ENCODE measurements at regions not wholly inside any gene's neighbourhood (a gene's known extent, or its start where the extent isn't known, plus 50 kb on each side); places are given as distances from the start of the nearest gene placed in this dataset.

DNA sequence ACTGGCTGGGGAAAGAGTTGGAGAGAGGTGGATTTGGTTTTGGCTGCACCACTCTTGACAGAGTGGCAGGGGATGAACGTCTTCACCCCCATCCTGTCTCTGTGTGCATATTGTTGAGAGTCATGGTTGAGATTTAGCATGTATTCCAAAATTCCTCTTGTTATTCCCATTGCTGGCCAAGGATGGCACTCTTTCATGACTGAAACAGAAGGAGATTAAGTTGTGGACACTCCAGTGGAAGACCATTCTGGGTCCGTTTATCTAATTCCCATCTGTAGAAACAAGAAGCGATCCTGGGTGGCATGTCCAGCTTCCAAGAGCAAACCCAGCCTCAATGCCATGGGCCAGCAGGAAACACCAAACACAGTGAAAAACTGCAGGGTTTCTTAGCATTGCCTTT, 469.0 kb upstream of the IGFBP3 start:
- no peak overlapping the region for H3K4me3 ChIP-seq (replicated peaks; ENCODE audit: low read depth, low read length)
- TF ChIP-seq, protein P1, sequence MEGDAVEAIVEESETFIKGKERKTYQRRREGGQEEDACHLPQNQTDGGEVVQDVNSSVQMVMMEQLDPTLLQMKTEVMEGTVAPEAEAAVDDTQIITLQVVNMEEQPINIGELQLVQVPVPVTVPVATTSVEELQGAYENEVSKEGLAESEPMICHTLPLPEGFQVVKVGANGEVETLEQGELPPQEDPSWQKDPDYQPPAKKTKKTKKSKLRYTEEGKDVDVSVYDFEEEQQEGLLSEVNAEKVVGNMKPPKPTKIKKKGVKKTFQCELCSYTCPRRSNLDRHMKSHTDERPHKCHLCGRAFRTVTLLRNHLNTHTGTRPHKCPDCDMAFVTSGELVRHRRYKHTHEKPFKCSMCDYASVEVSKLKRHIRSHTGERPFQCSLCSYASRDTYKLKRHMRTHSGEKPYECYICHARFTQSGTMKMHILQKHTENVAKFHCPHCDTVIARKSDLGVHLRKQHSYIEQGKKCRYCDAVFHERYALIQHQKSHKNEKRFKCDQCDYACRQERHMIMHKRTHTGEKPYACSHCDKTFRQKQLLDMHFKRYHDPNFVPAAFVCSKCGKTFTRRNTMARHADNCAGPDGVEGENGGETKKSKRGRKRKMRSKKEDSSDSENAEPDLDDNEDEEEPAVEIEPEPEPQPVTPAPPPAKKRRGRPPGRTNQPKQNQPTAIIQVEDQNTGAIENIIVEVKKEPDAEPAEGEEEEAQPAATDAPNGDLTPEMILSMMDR (IDR thresholded peaks at IDR 0.05; ENCODE audit: low read depth, low read length, missing control alignments) = peak; percentile 8
- DNase-seq (ENCODE audit: extremely low read depth, low read depth) = no peak

DNA sequence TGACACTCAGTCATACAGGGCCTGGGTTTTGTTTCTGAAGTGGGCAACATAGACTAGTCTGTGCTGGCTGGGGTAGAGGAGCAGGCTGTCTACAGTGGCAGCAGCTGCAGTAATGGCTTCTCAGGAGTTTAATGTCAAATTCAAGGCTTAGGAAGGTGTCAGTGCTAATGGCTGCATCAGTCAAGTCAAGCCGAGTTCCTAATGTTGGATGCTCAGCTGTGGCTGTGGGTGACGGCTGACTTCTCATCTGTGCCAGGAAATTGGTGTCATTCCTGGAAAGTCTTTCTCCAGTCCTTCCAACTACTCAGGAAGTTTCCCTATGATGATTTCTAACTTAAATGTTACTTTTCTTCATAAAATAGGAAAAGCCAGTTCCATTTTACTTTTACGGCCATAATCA, 468.1 kb upstream of the IGFBP3 start:
- no peak overlapping the region for H3K4me3 ChIP-seq (replicated peaks; ENCODE audit: low read depth, low read length)
- no peak for DNase-seq (ENCODE audit: extremely low read depth, low read depth)
- TF ChIP-seq, protein P1 (IDR thresholded peaks at IDR 0.05; ENCODE audit: low read depth, low read length, missing control alignments) = no peak

DNA sequence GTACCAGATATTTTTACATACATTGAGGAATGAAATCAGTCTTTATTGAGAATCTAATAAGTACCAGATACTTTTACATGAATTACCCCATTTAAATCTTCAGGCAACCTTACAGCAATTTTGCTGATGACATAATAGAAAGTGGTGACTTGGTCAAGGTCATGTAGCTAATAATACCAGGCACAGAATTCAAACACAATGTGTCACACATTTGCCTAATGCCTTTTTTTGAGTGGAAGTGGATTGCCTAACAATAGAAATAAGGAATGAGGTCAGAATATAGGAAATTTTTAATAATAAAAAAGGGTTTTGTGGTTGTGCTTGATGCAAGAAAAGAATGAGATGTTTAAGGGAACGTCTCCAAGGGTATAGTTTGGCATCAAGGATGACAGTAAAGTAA, 466.6 kb upstream of the IGFBP3 start:
- TF ChIP-seq, protein P1 (IDR thresholded peaks at IDR 0.05; ENCODE audit: low read depth, low read length, missing control alignments) = no peak
- DNase-seq (ENCODE audit: extremely low read depth, low read depth) = no peak
- H3K4me3 ChIP-seq (replicated peaks; ENCODE audit: low read depth, low read length) = no peak overlapping the region

DNA sequence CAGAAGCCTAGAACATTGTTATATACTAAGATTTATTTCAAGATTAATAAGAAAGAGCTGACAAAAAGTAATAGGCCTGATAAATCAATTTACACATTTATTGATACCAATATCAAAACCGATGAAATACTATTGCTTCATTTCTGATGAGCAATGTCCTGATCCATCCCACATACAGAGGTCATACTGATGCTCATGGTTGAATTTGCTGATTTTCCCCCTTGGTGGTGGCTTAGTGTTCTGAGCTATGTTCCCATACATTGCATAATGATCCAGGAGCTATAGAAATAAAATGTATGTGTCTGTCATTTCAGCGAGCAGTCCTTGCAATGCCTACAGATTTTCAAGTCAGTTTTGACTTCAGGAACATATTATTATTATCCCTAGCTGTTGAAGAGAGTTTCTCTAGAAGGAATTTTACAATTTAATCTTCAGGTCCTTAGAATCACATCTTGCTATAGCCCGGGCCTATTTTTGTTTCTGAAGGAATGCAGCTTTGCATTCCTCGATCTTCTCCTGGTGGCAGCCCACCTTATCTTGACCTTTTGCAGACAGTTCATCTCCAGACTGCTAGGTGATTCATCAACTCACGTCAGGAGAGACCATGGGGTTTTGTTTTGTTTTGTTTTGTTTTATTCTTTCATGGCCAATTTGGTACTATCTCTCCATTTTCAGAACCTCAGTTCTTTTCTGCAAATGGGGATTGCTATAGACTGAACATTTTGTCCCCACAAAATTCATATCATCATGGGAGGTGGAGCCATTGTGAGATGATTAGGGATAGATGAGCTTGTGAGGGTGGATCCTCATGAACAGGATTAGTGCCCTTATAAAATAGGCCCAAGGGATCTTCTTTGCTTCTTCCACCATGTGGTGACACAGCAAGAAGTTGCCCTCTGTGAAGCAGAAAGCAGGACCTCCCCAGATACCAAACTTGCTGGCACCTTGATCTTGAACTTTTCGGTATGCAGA, 465.6 kb upstream of the IGFBP3 start:
- H3K4me3 ChIP-seq (replicated peaks; ENCODE audit: low read depth, low read length) = no peak overlapping the region
- no peak for DNase-seq (ENCODE audit: extremely low read depth, low read depth)
- TF ChIP-seq, protein P1 (IDR thresholded peaks at IDR 0.05; ENCODE audit: low read depth, low read length, missing control alignments) = no peak

DNA sequence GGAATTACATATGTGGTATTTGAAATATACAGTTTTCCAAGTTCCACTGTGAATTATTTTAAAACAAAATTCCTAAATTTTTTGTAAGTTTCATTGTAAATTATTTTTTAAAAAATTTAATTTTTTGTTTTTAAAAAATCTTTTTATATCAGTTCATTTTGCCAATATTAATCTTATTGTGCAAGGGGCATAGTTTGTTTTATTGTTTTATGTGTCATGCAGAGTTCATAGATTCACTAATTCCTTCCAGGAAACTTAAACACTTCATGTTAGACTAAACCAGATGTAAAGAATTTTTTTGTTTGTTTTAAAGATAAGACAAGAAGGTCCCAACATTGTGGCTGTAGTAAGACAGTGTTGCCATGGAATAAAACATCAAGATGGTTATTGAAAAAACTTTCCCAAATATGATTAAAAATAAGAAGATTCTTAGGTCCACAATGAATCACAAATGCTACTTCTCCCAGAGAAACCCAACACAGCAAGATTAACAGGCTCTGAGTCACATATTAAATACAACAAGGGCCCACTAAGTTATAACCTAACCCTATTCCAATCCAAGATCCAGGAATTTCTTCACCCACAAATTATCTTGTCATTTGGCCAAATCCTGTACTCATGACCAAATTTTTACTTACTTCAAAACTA, 464.7 kb upstream of the IGFBP3 start:
- DNase-seq (ENCODE audit: extremely low read depth, low read depth) = no peak
- TF ChIP-seq, protein P1 (IDR thresholded peaks at IDR 0.05; ENCODE audit: low read depth, low read length, missing control alignments) = no peak
- no peak overlapping the region for H3K4me3 ChIP-seq (replicated peaks; ENCODE audit: low read depth, low read length)

DNA sequence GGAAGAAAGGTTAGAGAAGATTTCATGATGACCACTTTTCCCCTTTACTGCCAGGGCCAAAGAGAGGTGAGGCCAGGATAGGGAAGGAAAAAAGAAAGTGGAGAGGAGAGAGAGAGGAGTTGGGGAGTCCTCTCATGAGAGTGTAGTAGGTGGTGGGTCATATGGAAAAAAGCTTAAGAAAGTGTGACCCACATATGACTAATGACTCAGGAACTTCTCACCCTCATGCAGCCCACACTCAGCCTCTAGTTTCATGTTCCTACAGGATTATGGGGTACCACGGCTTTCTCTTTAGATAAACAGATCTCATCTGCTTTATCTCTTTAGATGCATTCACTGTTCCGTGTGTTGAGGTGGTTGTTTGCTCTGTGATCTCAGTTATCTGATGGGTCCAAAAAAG, 462.5 kb upstream of the IGFBP3 start:
- no peak overlapping the region for H3K4me3 ChIP-seq (replicated peaks; ENCODE audit: low read depth, low read length)
- TF ChIP-seq, protein P1 (IDR thresholded peaks at IDR 0.05; ENCODE audit: low read depth, low read length, missing control alignments) = no peak

More for the DNA sequence above, 462.5 kb upstream of the IGFBP3 start:
- DNase-seq (ENCODE audit: extremely low read depth, low read depth) = no peak

Measured in HFF-Myc (cell line).